Stomach (tissue), 4 donors: ENCODE measurements at regions not wholly inside any gene's neighbourhood (a gene's known extent, or its start where the extent isn't known, plus 50 kb on each side); places are given as distances from the start of the nearest gene placed in this dataset.

Experiments used
- CTCF ChIP-seq, 7 experiments: fragments of 450-650 bp in 4 of 7; fragments of 200-600 bp in 3 of 7; sonication (generic) in 3 of 7; IDR thresholded peaks; one replicate each; pipeline ENCODE4 v1.5.1; 2016 to 2019; ENCODE audit warnings: antibody characterized with exemption in 7 of 7, control low read depth in 2 of 7, mild to moderate bottlenecking in 1 of 7
- POLR2A ChIP-seq, 4 donors: fragments of 450-650 bp; IDR thresholded peaks; one replicate each; pipeline ENCODE4 v1.6.1; 2016; ENCODE audit warnings: antibody characterized with exemption in 4 of 4, control low read depth in 2 of 4, mild to moderate bottlenecking in 1 of 4, moderate library complexity in 1 of 4

GRCh38 chr2:126751477-126751876 is 95.5 kb downstream of the GYPC start:
- TF ChIP-seq CTCF (IDR thresholded peaks at IDR 0.05): no peak
- TF ChIP-seq POLR2A (IDR thresholded peaks at IDR 0.05): no peak
